Gastroesophageal sphincter (tissue), 3 donors: ENCODE measurements at regions not wholly inside any gene's neighbourhood (a gene's known extent, or its start where the extent isn't known, plus 50 kb on each side); places are given as distances from the start of the nearest gene placed in this dataset.

Source experiments
- CTCF ChIP-seq, 4 experiments: fragments of 200-600 bp in 2 of 4; fragments of 450-650 bp in 2 of 4; sonication (generic) in 1 of 4; IDR thresholded peaks; one replicate each; pipeline ENCODE4 v1.5.1; 2017 to 2019; ENCODE audit warnings: antibody characterized with exemption in 4 of 4, mild to moderate bottlenecking in 2 of 4, moderate library complexity in 2 of 4
- EP300 ChIP-seq: sonication (generic); formaldehyde crosslinking; IDR thresholded peaks from one replicate; pipeline ENCODE4 v1.6.1; 2017; ENCODE audit warnings: antibody characterized with exemption, mild to moderate bottlenecking
- POLR2A ChIP-seq, 2 donors: fragments of 450-650 bp; IDR thresholded peaks; one replicate each; pipeline ENCODE4 v1.6.1; 2017; ENCODE audit warnings: antibody characterized with exemption in 2 of 2, mild to moderate bottlenecking in 2 of 2, moderate library complexity in 1 of 2
- POLR2AphosphoS5 ChIP-seq: sonication (generic); formaldehyde crosslinking; IDR thresholded peaks from one replicate; pipeline ENCODE4 v1.6.1; 2017; ENCODE audit warnings: antibody characterized with exemption

- TF ChIP-seq CTCF (IDR thresholded peaks at IDR 0.05), result no peak
- no peak for TF ChIP-seq POLR2A (IDR thresholded peaks at IDR 0.05)
- no peak for TF ChIP-seq POLR2AphosphoS5
- TF ChIP-seq EP300, result no peak
Observed at GRCh38 chr3:16769525-16769924, 115.2 kb upstream of the PLCL2 start.
